Thyroid gland (tissue), 4 donors: ENCODE measurements at regions not wholly inside any gene's neighbourhood (a gene's known extent, or its start where the extent isn't known, plus 50 kb on each side); places are given as distances from the start of the nearest gene placed in this dataset.

Experiments used
- DNase-seq, 2 donors: peaks; one replicate each; pipeline ENCODE4 v3.0.0-alpha.2; 2019
- H3K27ac ChIP-seq, 3 donors: fragments of 200-600 bp; sonication (generic); 1 replicate in 2 of 3; 2 replicates in 1 of 3; pipeline ENCODE4 v1.5.1; 2016 to 2019; ENCODE audit warnings: mild to moderate bottlenecking in 1 of 3, moderate library complexity in 1 of 3
- H3K27me3 ChIP-seq: fragments of 200-600 bp; sonication (generic); one replicate; pipeline ENCODE4 v1.5.1; 2019
- H3K36me3 ChIP-seq, 2 donors: fragments of 200-600 bp; sonication (generic); one replicate each; pipeline ENCODE4 v1.5.1; 2016 to 2019
- H3K4me1 ChIP-seq, 2 donors: fragments of 200-600 bp; sonication (generic); one replicate each; pipeline ENCODE4 v1.5.1; 2017 to 2019
- H3K4me3 ChIP-seq, 3 donors: fragments of 200-600 bp; sonication (generic); replicated peaks in 1 of 3; 1 replicate in 2 of 3; 2 replicates in 1 of 3; pipeline ENCODE4 v1.5.1; 2016; ENCODE audit warnings: mild to moderate bottlenecking in 1 of 3
- H3K9me3 ChIP-seq: fragments of 200-600 bp; sonication (generic); one replicate; pipeline ENCODE4 v1.5.1; 2017
- CTCF ChIP-seq, 6 experiments: fragments of 200-600 bp in 3 of 6; fragments of 450-650 bp in 3 of 6; sonication (generic) in 3 of 6; IDR thresholded peaks; one replicate each; pipeline ENCODE4 v1.5.1; 2016 to 2019; ENCODE audit warnings: antibody characterized with exemption in 6 of 6, mild to moderate bottlenecking in 2 of 6, inconsistent platforms in 1 of 6, moderate library complexity in 1 of 6
- POLR2A ChIP-seq, 2 donors: fragments of 450-650 bp; IDR thresholded peaks; one replicate each; pipeline ENCODE4 v1.6.1; 2017; ENCODE audit warnings: antibody characterized with exemption in 2 of 2, mild to moderate bottlenecking in 2 of 2, moderate library complexity in 1 of 2
- WGBS, 2 donors: methylation state at CpG; one replicate each; pipeline ENCODE4 v1.1.5; 2017; 5-methylcytosine and 5-hydroxymethylcytosine counted together
- intact Hi-C: fragments of 100-400 bp; cut with DNase I; formaldehyde crosslinking; loops from one replicate; pipeline ENCODE4 v1.15.1; 2023

GRCh38 chr5:105963696-105964255, 1707.0 kb downstream of the EFNA5 start:
- Histone ChIP-seq H3K27me3 (no peaks in the 10 kb centered on the region), H3K27ac (no peak overlapping the region), H3K4me1 (no peaks in the 10 kb centered on the region), H3K9me3 (no peaks in the 10 kb centered on the region), H3K36me3 (no peaks in the 10 kb centered on the region), H3K4me3 (no peak overlapping the region)
- TF ChIP-seq CTCF (IDR thresholded peaks at IDR 0.05) (no peak), POLR2A (IDR thresholded peaks at IDR 0.05) (no peak)
- intact Hi-C loops: no loop called here
- no peak for DNase-seq
- 58 to 88% methylated on average over 2 of the region's 2 CpGs for WGBS, 2 donors

GRCh38 chr5:105961572-105961971, 1709.2 kb downstream of the EFNA5 start:
- no peak for DNase-seq
- TF ChIP-seq POLR2A (IDR thresholded peaks at IDR 0.05) (no peak), CTCF (IDR thresholded peaks at IDR 0.05) (no peak)
- no peaks in the 10 kb centered on the region for H3K36me3 ChIP-seq
- no peak overlapping the region for H3K27ac ChIP-seq
- WGBS, 2 donors: 81 to 91% methylated on average over 2 of the region's 2 CpGs
- no peaks in the 10 kb centered on the region for H3K4me1 ChIP-seq
- intact Hi-C loops: no loop called here
- no peak overlapping the region for H3K4me3 ChIP-seq
- no peaks in the 10 kb centered on the region for H3K27me3 ChIP-seq
- H3K9me3 ChIP-seq: no peaks in the 10 kb centered on the region

- 88 to 92% methylated on average over 1 of the region's 1 CpG for WGBS, 2 donors
- Histone ChIP-seq H3K4me3 (no peak overlapping the region), H3K27me3 (no peaks in the 10 kb centered on the region), H3K36me3 (no peaks in the 10 kb centered on the region), H3K9me3 (no peaks in the 10 kb centered on the region), H3K27ac (no peak overlapping the region), H3K4me1 (no peaks in the 10 kb centered on the region)
- TF ChIP-seq POLR2A (IDR thresholded peaks at IDR 0.05): no peak
- no peak for TF ChIP-seq CTCF (IDR thresholded peaks at IDR 0.05)
- no peak for DNase-seq
- intact Hi-C loops: no loop called here
These were observed 1714.1 kb downstream of the EFNA5 start for GRCh38 chr5:105956456-105957196.

- H3K9me3 ChIP-seq: no peaks in the 10 kb centered on the region
- 88 to 91% methylated on average over 3 of the region's 3 CpGs for WGBS, 2 donors
- H3K36me3 ChIP-seq: no peaks in the 10 kb centered on the region
- H3K27me3 ChIP-seq: no peaks in the 10 kb centered on the region
- DNase-seq: no peak
- intact Hi-C loops: no loop called here
- no peaks in the 10 kb centered on the region for H3K4me1 ChIP-seq
- TF ChIP-seq POLR2A (IDR thresholded peaks at IDR 0.05) (no peak), CTCF (IDR thresholded peaks at IDR 0.05) (no peak)
- no peak overlapping the region for H3K27ac ChIP-seq
- no peak overlapping the region for H3K4me3 ChIP-seq
These were observed 1716.4 kb downstream of the EFNA5 start for GRCh38 chr5:105954341-105954740.

GRCh38 chr5:105953616-105954015, 1717.1 kb downstream of the EFNA5 start:
- no peak for DNase-seq
- TF ChIP-seq CTCF (IDR thresholded peaks at IDR 0.05): no peak
- TF ChIP-seq POLR2A (IDR thresholded peaks at IDR 0.05): no peak
- no peaks in the 10 kb centered on the region for H3K27me3 ChIP-seq
- H3K27ac ChIP-seq: no peak overlapping the region
- 87 to 94% methylated on average over 3 of the region's 3 CpGs for WGBS, 2 donors
- H3K36me3 ChIP-seq: no peaks in the 10 kb centered on the region
- no peak overlapping the region for H3K4me3 ChIP-seq
- no peaks in the 10 kb centered on the region for H3K9me3 ChIP-seq
- no peaks in the 10 kb centered on the region for H3K4me1 ChIP-seq
- intact Hi-C loops: no loop called here
